Natural killer cell (primary cell): ENCODE measurements at regions not wholly inside any gene's neighbourhood (a gene's known extent, or its start where the extent isn't known, plus 50 kb on each side); places are given as distances from the start of the nearest gene placed in this dataset.

Experiments
- ATAC-seq, 3 donors: fragments of 150-1000 bp in 2 of 3; fragments of 200-7000 bp in 1 of 3; cut with Tn5 transposase; 1 replicate in 1 of 3; 2 replicates in 2 of 3; pipeline ENCODE4 v1.10.0; 2021; ENCODE audit warnings: mild to moderate bottlenecking in 2 of 3, moderate library complexity in 2 of 3
- DNase-seq, 2 donors: peaks; one replicate each; pipeline versions ENCODE4 v3.0.0 to v3.0.0-alpha.2; 2013 to 2021; ENCODE audit warnings: mixed read lengths in 1 of 2
- H3K27ac ChIP-seq: one replicate; pipeline ENCODE4 v1.5.1; 2013; ENCODE audit warnings: mild to moderate bottlenecking, low read length
- H3K27me3 ChIP-seq: one replicate; pipeline ENCODE4 v1.6.1; 2013; ENCODE audit warnings: low read length; ENCODE audit not compliant: control insufficient read depth, insufficient read depth
- H3K36me3 ChIP-seq: one replicate; pipeline ENCODE4 v1.6.1; 2013; ENCODE audit warnings: low read length; ENCODE audit not compliant: control insufficient read depth, insufficient read depth
- H3K4me1 ChIP-seq: one replicate; pipeline ENCODE4 v1.6.1; 2013; ENCODE audit warnings: low read length; ENCODE audit not compliant: control insufficient read depth, insufficient read depth
- H3K4me3 ChIP-seq: one replicate; pipeline ENCODE4 v1.5.1; 2013; ENCODE audit warnings: low read length
- H3K9me3 ChIP-seq: one replicate; pipeline ENCODE4 v1.6.1; 2013; ENCODE audit warnings: low read length; ENCODE audit not compliant: control insufficient read depth, insufficient read depth
- H3K27ac Mint-ChIP-seq, 2 donors: one replicate each; pipeline ENCODE4 v1.8.0; 2022; ENCODE audit warnings: mild to moderate bottlenecking in 2 of 2, mixed read lengths in 2 of 2, moderate library complexity in 1 of 2
- H3K27me3 Mint-ChIP-seq, 2 donors: one replicate each; pipeline ENCODE4 v1.8.0; 2022; ENCODE audit warnings: low read depth in 2 of 2, mixed read lengths in 2 of 2
- H3K36me3 Mint-ChIP-seq: one replicate; pipeline ENCODE4 v1.8.0; 2022; ENCODE audit warnings: mixed read lengths
- H3K4me1 Mint-ChIP-seq, 2 donors: one replicate each; pipeline ENCODE4 v1.8.0; 2022; ENCODE audit warnings: mixed read lengths in 2 of 2
- H3K4me3 Mint-ChIP-seq: one replicate; pipeline ENCODE4 v1.8.0; 2022; ENCODE audit warnings: mild to moderate bottlenecking, moderate library complexity, mixed read lengths
- H3K9me3 Mint-ChIP-seq, 2 donors: one replicate each; pipeline ENCODE4 v1.8.0; 2022; ENCODE audit warnings: mixed read lengths in 2 of 2
- WGBS: methylation state at CpG from one replicate; pipeline ENCODE4 v1.1.7; 2013; ENCODE audit warnings: missing lambda C conversion rate; ENCODE audit not compliant: insufficient coverage; 5-methylcytosine and 5-hydroxymethylcytosine counted together
- intact Hi-C: fragments of 100-400 bp; cut with micrococcal nuclease; formaldehyde crosslinking; loops from one replicate; pipeline ENCODE4 v1.14.2; 2022
- TF ChIP-seq, protein P1 (sequence below): fragments of 200-600 bp; IDR thresholded peaks from one replicate; pipeline ENCODE4 v1.8.0; 2022; ENCODE audit warnings: antibody characterized with exemption

DNA sequence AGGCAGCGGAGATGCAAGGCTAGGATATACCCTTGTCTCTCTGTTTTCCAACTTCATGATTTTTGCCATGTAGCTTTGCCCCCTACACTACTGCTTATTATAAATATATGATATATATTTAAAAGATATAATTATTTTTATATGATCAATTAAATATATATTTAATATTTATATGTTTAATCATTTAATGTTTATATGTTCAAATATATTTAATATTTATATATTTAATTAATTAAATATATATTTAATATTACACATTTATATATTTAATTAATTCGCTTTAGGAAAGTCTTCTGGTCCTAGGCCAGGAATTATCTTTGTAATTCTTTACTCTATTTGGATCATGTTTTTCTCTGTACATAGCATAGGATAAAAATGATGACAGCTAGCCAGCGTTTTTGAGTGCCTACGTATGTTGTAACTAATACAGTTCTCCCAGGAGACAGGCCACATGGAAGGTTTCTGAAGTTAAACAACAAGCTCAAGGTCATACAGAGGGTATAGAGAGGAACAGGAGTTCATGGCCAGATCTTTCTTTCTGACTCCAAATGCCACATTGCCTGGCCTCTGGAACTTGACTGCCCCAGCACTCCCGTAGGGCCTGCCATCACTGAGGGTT, 192.5 kb downstream of the KCNA5 start:
- no peaks in the 10 kb centered on the region for H3K4me1 Mint-ChIP-seq
- intact Hi-C loops, result no loop called here
- H3K4me1 ChIP-seq, result no peaks in the 10 kb centered on the region

DNA sequence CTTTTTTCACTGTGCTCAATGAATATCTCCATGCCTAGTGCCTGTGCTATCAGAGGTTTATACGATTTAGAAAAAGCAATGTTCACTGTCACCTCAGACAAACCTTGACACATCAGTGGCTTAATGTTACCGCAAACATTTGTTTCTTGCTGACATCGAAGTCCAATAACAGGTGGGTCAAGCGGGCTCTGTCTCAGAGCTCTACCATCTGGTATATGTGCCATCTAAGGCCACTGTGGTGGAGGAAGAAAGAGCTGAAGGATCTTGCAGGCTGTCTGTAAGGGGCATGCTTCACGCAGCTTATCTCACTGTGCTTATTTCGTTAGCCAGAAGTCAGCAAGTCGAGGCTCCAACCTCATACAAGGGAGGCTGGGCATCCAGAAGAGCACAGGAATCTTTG, 189.5 kb upstream of the NTF3 start:
- Histone ChIP-seq H3K9me3 (no peaks in the 10 kb centered on the region), H3K4me1 (no peaks in the 10 kb centered on the region), H3K27ac (no peak overlapping the region), H3K36me3 (no peaks in the 10 kb centered on the region), H3K27me3 (no peaks in the 10 kb centered on the region), H3K4me3 (no peak overlapping the region)
- Mint-ChIP-seq H3K27me3 (peaks cover 3 to 15% of the 10 kb centered on the region in 2 donors), H3K27ac (no peak overlapping the region), H3K4me1 (no peaks in the 10 kb centered on the region), H3K36me3 (no peaks in the 10 kb centered on the region), H3K9me3 (no peaks in the 10 kb centered on the region), H3K4me3 (no peak overlapping the region)
- DNase-seq (no peak), ATAC-seq (no peak)
- TF ChIP-seq, protein P1, sequence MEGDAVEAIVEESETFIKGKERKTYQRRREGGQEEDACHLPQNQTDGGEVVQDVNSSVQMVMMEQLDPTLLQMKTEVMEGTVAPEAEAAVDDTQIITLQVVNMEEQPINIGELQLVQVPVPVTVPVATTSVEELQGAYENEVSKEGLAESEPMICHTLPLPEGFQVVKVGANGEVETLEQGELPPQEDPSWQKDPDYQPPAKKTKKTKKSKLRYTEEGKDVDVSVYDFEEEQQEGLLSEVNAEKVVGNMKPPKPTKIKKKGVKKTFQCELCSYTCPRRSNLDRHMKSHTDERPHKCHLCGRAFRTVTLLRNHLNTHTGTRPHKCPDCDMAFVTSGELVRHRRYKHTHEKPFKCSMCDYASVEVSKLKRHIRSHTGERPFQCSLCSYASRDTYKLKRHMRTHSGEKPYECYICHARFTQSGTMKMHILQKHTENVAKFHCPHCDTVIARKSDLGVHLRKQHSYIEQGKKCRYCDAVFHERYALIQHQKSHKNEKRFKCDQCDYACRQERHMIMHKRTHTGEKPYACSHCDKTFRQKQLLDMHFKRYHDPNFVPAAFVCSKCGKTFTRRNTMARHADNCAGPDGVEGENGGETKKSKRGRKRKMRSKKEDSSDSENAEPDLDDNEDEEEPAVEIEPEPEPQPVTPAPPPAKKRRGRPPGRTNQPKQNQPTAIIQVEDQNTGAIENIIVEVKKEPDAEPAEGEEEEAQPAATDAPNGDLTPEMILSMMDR, result no peak
- intact Hi-C loops, result no loop called here
- WGBS, result 86% methylated on average over 7 of the region's 7 CpGs

More for the DNA sequence above, 192.5 kb downstream of the KCNA5 start:
- Histone ChIP-seq H3K36me3 (no peaks in the 10 kb centered on the region), H3K4me3 (no peak overlapping the region), H3K9me3 (no peaks in the 10 kb centered on the region), H3K27me3 (no peaks in the 10 kb centered on the region), H3K27ac (no peak overlapping the region)
- ATAC-seq (no peak), DNase-seq (no peak)
- peaks cover 0 to 20% of the 10 kb centered on the region in 2 donors for H3K27me3 Mint-ChIP-seq
- no peaks in the 10 kb centered on the region for H3K36me3 Mint-ChIP-seq
- no peak overlapping the region for H3K4me3 Mint-ChIP-seq
- no peak overlapping the region for H3K27ac Mint-ChIP-seq
- TF ChIP-seq, protein P1, result no peak
- no peaks in the 10 kb centered on the region for H3K9me3 Mint-ChIP-seq
- 93% methylated on average over 4 of the region's 5 CpGs for WGBS

DNA sequence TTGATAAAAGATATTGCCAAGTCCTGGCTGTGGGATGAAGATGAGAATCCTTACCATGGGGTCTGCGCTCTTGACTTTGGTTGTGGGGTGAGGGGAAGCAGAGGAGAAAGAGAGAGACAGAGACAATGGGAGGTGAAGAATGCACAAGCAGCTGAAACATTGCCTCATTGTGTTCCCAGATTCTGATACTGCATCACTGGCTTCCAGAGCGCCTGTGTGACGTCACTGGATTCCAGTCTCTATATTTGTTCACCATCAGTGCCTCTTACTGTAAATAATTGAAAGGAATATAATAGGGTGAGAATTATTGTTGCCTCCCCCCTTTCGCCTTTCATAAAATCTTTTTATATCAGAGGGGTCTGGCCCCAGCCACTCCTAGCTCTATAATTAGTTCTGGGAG, 188.9 kb upstream of the NTF3 start:
- Mint-ChIP-seq H3K4me1 (no peaks in the 10 kb centered on the region), H3K36me3 (no peaks in the 10 kb centered on the region), H3K4me3 (no peak overlapping the region), H3K9me3 (no peaks in the 10 kb centered on the region), H3K27me3 (peaks cover 3 to 11% of the 10 kb centered on the region in 2 donors), H3K27ac (no peak overlapping the region)
- H3K27me3 ChIP-seq, result no peaks in the 10 kb centered on the region
- intact Hi-C loops, result no loop called here
- DNase-seq (no peak), ATAC-seq (no peak)
- TF ChIP-seq, protein P1, result no peak
- no peaks in the 10 kb centered on the region for H3K9me3 ChIP-seq
- no peaks in the 10 kb centered on the region for H3K4me1 ChIP-seq
- 90% methylated on average over 2 of the region's 4 CpGs for WGBS
- H3K27ac ChIP-seq, result no peak overlapping the region
- no peak overlapping the region for H3K4me3 ChIP-seq
- H3K36me3 ChIP-seq, result no peaks in the 10 kb centered on the region

DNA sequence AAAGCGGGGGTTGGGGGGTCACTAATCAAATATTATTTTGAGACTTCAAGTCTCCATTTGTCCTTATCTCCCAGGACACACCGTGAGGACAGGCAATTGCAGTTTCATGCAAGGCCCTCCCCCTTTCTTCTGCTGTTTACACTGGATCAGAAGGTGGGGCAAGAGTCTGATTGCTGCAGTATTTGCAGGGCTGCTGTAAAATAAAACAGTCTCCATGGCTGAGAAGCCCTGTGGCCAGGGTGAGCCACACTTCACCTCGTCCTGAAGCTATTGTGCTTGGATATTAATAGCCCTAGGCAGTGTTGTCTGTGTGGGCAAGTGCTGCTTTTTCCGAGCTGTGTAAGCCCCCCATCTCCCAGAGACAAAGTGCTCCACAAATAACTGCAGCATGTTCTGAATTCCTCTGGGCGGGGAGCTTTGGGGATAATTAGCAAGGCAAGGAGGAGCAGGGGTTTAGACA, 187.4 kb upstream of the NTF3 start:
- H3K4me1 ChIP-seq, result no peaks in the 10 kb centered on the region
- Mint-ChIP-seq H3K4me1 (no peaks in the 10 kb centered on the region), H3K27ac (no peak overlapping the region), H3K9me3 (no peaks in the 10 kb centered on the region), H3K4me3 (no peak overlapping the region), H3K36me3 (no peaks in the 10 kb centered on the region), H3K27me3 (peaks cover 3 to 11% of the 10 kb centered on the region in 2 donors)
- intact Hi-C loops, result no loop called here
- 65% methylated on average over 4 of the region's 5 CpGs for WGBS
- no peak overlapping the region for H3K4me3 ChIP-seq
- DNase-seq, result no peak
- H3K9me3 ChIP-seq, result no peaks in the 10 kb centered on the region
- no peak for ATAC-seq
- H3K27me3 ChIP-seq, result no peaks in the 10 kb centered on the region
- TF ChIP-seq, protein P1, result no peak
- H3K36me3 ChIP-seq, result no peaks in the 10 kb centered on the region
- no peak overlapping the region for H3K27ac ChIP-seq
